Kidney epithelial cell (primary cell): ENCODE measurements at regions not wholly inside any gene's neighbourhood (a gene's known extent, or its start where the extent isn't known, plus 50 kb on each side); places are given as distances from the start of the nearest gene placed in this dataset.

ENCODE experiments used
- DNase-seq: peaks from one replicate; pipeline ENCODE4 v3.0.0-alpha.2; 2010; ENCODE audit warnings: low read depth
- H3K27me3 ChIP-seq: 2 replicates; pipeline ENCODE4 v1.6.0; 2011; ENCODE audit warnings: low read length; ENCODE audit not compliant: control insufficient read depth, insufficient read depth
- H3K36me3 ChIP-seq: 2 replicates; pipeline ENCODE4 v1.5.1; 2011; ENCODE audit warnings: low read length; ENCODE audit not compliant: control insufficient read depth, insufficient read depth
- H3K4me3 ChIP-seq: 2 replicates; pipeline ENCODE4 v1.5.1; 2011; ENCODE audit warnings: low read depth, mild to moderate bottlenecking, control low read depth, low read length
- TF ChIP-seq, protein P1 (sequence below): IDR thresholded peaks from 2 replicates; pipeline ENCODE4 v1.5.1; 2011; ENCODE audit warnings: mild to moderate bottlenecking, moderate library complexity, low read length, control low read depth, inconsistent platforms; ENCODE audit not compliant: insufficient read depth, poor library complexity, severe bottlenecking

DNA sequence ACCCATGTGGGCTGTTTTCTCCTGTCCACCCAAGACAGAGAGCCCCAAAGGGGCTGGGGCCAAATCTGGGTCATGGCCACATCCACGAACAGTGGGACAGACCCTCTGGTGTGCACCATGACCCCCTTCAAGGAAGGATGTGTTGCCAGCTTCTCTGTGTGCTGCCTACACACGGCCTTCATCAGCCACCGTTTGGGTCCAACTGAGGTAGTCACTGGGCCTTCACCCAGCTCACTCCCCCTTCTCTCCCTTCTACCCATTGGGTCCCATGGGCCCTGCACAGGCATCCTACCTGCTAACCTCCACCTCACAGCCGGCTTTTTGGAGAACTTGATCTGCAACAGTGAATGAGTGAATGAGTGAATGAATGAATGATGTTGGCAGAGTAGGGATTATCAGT, 1484.9 kb downstream of the BRD1 start:
- H3K4me3 ChIP-seq = no peak overlapping the region
- DNase-seq = no peak
- H3K36me3 ChIP-seq = no peaks in the 10 kb centered on the region
- TF ChIP-seq, protein P1, sequence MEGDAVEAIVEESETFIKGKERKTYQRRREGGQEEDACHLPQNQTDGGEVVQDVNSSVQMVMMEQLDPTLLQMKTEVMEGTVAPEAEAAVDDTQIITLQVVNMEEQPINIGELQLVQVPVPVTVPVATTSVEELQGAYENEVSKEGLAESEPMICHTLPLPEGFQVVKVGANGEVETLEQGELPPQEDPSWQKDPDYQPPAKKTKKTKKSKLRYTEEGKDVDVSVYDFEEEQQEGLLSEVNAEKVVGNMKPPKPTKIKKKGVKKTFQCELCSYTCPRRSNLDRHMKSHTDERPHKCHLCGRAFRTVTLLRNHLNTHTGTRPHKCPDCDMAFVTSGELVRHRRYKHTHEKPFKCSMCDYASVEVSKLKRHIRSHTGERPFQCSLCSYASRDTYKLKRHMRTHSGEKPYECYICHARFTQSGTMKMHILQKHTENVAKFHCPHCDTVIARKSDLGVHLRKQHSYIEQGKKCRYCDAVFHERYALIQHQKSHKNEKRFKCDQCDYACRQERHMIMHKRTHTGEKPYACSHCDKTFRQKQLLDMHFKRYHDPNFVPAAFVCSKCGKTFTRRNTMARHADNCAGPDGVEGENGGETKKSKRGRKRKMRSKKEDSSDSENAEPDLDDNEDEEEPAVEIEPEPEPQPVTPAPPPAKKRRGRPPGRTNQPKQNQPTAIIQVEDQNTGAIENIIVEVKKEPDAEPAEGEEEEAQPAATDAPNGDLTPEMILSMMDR = no peak
- H3K27me3 ChIP-seq = no peaks in the 10 kb centered on the region

DNA sequence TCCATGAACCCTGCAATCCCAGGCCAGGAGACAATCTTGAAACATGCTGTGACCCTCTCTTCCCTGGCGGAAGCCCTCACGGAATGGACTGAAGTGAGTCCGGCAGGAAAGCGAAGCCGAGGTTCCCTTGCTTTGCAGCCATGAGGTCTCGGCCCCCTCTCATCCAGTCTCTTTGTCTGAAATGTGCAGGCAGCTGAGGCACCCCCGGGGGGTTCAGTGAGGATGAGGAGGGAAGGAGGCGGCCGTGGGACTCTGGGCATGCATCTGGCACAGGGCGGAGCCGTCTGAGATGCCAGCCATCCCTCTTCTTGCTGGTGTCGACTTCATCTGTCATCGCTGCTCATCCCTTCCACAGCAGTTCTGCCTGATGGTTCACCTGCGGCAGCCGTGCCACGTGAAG, 1485.7 kb downstream of the BRD1 start:
- no peak for DNase-seq
- TF ChIP-seq, protein P1 = no peak
- Histone ChIP-seq H3K36me3 (no peaks in the 10 kb centered on the region), H3K4me3 (no peak overlapping the region), H3K27me3 (no peaks in the 10 kb centered on the region)

DNA sequence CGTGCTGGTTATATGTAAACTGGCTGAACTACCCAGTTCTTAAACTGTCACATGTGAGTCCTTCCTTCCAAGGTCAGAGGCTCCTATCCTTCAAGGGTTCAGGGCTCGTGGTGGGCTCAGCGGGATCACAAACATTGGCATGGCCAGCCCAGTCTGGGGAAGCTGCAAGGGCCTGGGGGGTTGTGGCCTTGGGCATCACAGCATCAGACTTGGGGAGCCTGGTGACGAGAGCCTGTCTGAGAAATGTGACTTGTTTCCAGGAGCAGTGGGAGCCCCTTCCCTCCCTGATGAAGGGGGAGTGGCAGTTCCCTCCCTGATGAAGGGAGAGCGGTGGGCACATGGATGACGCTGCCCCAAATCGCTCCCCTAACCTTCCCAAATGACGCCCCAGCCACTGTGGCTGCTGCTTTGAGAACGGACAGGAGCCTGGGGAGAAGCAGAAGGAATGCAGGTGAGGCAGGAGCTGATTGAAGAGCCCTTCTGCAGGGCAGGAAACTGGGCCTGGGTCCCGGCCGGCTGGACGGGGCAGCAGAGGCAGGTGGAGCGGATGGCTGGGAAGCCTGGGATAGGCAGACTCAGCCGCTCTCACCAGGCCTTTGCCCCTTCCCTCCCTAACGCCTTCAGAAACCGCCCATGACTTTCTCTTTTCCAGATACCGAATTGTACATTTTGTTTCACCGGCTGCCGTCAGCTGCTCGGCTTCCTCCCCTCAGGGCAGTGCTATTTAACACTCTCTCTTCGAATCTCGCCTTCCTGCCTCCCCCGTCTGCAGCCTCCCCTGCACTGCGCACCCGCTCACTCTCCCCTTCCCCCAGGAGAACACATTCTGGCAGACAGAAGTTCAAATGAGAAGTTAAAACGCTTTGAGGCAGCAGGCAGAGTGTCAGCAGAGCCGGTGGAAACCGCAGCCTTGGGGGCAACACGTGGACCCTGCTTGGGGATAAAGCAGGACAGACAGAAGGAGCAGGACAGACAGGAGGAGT, 1486.7 kb downstream of the BRD1 start:
- Histone ChIP-seq H3K36me3 (no peaks in the 10 kb centered on the region), H3K27me3 (no peaks in the 10 kb centered on the region), H3K4me3 (no peak overlapping the region)
- TF ChIP-seq, protein P1 = no peak
- DNase-seq = no peak

DNA sequence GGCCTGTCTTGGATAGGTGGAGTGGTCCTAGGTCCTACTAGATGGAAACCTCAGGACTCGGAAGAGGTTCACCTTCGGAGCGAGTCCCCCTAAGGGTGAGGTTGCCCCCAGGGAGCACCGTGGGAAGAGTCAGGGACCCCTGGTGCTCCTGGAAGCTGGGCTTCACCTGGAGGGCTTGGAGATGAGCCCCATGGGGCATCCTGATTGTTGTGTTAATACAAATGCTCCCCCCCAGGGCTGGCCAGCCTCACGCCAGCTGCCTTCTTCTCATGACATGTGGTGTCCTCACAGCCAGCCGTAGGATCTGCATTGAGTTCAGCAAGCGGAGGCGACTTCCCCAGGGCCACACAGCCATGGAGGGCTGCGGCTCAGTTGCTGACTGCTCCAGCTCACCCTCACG, 1487.5 kb downstream of the BRD1 start:
- Histone ChIP-seq H3K27me3 (no peaks in the 10 kb centered on the region), H3K36me3 (no peaks in the 10 kb centered on the region), H3K4me3 (no peak overlapping the region)
- DNase-seq = no peak
- TF ChIP-seq, protein P1 = no peak

DNA sequence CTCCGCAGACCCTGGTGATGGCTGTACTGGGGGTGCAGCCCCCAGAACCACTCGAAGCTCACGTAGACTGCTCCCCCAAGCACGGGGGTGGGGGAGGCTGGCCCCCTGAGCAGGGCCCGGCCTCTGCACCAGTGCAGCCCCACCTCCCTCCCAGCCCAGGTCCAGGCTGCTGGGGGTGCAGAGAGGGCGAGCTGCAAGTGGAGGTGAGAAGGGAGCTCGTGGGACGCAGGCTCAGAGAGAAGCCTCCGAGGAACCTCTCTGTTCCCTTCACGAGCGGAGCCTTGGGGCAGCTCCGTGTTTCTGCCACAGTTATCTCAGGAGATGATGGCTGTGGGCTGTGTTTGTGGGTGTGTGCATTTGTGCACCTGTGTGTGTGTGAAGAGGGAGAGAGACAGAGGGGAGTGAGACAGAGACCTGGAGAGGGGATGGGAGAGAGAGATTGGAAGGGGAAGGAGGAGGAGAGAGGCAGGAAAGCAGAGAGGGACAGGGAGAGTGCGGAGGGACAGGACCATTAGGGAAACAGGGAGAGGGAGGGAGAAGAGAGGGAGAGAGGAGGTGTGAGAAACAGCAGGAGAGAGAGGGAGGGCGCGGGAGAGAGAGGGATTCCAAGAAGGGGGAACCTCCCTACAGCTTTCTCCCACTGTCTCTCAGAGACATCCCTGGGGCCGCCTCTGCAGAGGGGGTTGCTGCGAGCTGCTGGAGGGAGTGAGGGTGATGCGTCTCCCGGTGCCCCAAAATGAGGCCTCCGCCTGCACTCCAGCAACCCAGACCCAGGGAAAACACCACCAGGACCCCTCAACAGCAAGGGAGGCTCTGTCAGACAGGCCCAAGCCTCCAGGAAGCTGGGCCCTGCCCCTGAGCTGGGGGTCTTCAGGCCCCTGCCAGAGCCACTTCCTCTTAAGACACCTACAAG, 1488.6 kb downstream of the BRD1 start:
- TF ChIP-seq, protein P1 = no peak

More for the DNA sequence above, 1488.6 kb downstream of the BRD1 start:
- Histone ChIP-seq H3K36me3 (no peaks in the 10 kb centered on the region), H3K27me3 (no peaks in the 10 kb centered on the region), H3K4me3 (no peak overlapping the region)
- DNase-seq = no peak
